NOMO-1 treated with dmso at 0.1 percent for 144 hours (cell line): ENCODE measurements at regions not wholly inside any gene's neighbourhood (a gene's known extent, or its start where the extent isn't known, plus 50 kb on each side); places are given as distances from the start of the nearest gene placed in this dataset.
"Not testable (repeated sequence)": the region's sequence is repeated elsewhere in the genome, so short reads cannot be mapped to it uniquely, and the experiment has no call there.

Experiments
- DNase-seq: peaks from one replicate; lab custom pipeline; 2025; ENCODE audit not compliant: unreplicated experiment; lab: John Stamatoyannopoulos, UW

DNA sequence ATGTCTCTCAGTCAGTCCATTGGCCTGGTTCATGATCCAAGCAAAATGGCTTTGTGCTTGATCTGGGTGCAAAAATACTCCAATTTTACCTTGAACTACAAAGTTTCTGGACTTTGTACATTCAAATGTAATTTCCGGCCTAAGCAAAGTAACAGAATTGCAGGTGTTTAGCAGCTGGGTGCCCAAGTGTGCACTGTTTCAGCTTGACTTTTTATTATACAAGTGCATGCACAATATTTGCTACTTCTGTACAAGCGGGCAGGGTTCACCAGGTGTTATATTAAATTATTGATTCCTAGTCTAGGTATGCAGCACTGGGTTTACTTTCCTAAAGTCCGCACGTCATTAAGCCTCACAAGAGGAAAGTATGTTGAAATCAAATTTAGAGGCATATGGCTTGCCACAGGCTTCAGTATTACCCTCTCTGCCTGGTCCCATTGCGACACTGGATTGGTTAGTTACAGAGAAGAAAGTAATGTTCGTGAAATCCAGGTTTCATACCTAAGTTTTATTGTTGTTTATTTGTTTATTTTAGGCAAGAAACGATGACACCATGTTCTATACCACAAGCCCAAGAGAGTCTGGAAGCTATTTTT, 376.9 kb upstream of the CTSO start:
- DNase-seq, result no peak

DNA sequence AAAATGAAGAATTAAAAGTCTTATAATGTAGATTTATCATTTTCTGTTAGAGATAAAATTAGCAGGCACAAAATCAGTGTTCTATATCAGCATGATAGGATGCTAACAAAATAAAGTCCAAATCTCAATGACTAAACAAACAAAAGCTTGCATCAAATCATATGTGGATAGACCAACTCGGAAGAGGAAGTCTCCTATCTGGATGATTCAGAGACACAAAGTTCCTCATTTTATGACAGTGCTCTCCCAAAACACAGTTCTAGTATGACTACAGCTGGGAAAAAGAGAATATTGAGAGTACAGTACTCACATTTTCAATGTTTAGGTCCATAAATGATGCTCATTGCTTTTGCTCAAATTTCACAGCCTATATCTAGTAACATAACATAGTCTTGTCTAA, 376.1 kb upstream of the CTSO start:
- DNase-seq, result peak; percentile 6

DNA sequence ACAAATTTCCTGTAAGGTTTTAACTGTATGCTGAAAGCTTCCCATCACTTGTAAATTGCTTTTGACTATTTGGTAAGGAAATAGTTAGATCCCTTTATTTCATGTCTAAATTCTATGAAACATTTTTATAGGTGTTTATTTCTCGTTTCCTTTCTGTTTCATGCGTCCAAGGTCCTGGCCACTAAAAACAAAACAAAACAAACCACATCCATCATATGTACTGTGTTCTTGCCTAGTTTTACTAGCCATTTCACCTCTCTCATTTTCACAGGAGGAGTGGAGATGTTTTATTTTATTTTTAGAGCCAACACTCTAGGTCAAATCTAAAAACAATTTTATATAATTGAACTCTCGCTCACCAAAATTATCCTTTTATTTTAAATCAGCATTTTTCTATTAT, 375.2 kb upstream of the CTSO start:
- DNase-seq, result no peak

DNA sequence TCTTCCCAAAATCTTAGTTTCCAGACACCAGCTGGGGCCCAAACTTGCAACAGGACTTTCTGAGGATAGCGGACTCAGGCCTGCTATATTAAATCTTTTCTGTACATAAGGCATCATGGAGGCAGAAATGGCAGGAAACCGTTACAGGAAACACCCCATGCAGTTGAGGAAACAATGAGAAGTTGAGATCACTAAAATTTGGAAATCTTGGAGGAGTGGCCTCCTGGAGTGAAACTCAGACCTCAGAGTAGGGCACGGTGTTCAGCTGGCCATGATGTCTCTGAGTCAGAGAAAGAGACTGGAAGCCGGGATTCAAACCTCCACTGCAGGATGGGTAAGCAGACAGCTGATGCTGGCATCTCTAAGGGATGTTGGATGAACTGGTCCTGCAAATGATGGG, 372.6 kb upstream of the CTSO start:
- DNase-seq, result no peak

DNA sequence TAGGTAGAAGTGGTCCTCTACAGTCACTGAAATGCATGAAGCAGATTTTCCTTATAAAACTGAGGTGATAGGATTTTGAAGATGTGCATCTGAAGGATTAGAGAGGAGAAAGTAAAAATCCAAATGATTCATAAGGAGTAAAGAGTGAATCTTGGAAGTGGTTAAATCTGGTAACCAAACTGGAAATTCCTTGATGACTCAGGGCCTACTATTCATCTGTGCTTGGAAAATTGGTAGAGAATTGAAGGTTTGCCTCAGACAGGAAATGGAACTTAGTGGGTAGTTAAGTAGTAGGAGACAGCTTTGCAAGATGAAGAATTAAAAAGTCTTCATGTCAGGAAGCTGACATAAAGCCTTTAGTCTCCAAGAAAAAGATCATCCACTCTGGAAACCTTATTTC, 368.9 kb upstream of the CTSO start:
- no peak for DNase-seq

DNA sequence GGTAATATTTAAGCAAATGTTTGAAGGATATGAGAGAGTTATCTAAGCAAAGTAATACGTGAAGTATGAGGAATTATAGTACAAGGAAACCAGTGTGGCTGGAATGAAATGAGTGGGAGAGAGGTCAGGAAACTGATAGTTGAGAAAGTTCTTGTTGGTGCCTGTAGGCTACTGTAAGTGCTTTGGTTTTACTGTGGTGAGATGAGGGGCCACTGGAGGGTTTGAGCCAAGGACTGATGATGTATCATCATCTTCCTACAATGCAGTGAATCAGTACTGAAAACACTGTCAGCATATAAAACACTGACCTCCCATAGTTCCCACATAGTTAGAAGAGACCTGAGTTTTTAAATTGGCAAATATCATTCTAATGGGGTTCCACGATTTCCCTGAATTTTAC, 367.5 kb upstream of the CTSO start:
- no peak for DNase-seq

DNA sequence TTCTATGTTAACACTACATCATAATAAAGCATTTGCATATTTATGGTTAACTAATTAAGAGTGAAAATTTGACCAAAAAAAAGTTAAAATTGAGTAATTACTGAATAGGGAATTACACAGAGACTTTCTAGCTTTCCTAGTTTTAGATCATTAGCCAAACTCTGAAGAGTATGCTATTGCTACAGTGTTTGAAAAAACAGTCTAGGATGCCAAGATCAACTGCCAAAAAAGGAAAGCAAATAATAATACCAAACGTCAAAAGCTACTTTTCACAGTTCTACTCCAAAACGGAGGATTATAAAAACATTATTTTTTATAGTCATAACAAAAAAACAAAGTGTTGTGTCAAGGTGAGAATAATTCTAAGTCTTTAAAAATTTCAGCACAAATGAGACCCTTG, 359.8 kb upstream of the CTSO start:
- DNase-seq, result no peak

DNA sequence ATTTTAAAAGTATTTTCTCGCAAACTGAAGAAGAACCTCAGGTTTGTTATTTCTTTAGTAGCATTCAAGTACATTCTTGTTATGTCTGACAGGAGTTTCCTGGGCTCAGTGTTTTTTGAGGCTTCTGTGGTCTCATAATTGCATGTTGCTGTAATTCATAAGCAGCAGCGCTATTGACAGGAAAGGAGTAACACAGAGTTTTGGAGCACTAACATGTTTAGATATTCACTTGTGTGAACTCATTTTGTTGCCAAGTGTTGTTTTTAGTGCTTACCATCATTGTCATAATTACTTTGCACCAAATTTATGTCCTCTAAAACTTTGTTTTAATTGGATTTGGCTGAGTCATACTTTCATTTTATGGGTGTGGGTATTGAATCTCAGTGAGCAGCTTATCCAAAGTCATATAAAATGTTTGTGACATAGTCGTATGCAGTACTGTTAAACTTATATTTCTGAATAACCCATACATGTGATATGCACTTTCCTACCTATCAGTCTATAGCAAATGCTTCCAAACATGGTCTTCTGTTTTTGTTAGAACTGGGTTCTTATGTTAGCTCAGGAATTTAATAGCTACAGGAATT, 358.7 kb upstream of the CTSO start:
- DNase-seq, result no peak

DNA sequence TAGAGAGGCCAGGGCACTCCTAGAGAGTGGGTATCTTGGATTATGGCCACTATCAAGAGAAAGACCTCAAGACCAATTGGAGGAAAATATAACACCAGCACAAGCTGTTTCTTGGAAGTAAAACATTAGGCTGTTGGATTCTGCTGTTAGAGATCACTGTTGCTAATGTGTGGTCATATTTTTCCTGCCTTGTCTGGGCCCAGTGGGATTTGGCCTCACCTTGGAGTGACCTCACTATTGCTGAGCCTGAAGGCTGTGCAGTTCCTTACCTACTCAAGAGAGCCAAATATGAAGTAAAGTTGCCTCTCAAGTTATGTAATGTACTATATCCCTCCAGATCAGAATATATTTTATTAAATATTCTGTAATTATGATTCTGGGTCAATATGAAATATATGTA, 355.4 kb upstream of the CTSO start:
- DNase-seq, result no peak

DNA sequence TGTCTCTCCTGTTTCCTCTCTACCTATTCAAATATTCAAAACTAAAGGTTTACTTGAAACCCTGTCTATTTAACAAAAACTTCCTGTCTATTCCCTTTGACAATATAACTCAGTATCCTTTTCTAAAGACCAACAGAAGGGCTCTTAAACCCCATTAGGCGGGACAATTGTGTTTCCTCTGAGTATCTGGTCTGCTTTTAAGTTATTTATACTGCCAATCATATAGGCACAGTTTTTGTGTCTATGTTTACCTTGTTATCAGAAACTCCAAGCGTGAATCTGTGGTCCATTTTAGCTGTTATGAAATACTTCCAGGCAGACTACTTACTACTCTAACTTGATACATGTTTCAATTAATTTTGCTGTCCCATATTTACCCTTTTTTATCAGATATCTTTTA, 350.0 kb upstream of the CTSO start:
- no peak for DNase-seq

DNA sequence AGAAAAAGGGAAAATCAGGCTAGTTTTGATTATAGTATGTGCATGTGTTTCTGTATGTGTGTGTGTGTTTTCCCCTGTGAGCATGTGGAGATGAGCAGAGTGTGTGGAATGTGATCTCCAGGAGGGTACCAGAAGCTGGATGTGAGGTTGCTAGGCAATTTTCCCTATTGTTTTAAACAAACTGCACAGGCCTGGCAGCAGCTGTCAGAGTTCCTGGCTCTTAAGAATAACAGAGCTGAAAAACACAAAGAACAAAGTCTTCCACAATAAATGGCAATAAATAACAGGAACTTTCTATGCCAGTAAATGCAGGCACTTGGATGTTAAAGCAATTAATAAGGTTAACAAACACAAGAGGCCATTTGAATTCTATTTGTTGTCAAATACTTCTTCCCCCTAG, 344.6 kb upstream of the CTSO start:
- no peak for DNase-seq

DNA sequence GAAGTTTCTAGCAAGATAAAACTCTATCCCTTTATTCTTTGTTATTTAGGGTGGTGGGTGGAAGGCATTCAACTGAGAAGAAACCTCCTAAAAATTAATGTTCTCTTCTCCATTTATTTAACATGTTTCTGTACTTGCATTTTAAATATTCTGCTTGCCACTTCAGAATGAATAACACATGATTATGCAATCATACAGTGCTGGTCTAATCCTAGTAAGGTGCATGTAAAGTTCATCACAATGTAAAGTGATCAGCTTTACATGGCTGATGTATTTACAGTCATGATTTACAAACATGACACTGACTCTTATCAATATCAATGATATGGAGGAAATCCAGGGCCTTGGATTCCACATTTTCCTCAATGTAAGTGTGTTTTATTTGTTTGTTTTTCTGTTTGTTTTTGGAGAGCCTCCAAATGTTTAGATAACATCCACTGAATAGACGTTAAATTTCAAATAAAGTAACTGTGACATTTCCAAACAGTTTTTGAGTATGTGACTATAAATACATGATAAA, 342.1 kb upstream of the CTSO start:
- DNase-seq, result no peak

DNA sequence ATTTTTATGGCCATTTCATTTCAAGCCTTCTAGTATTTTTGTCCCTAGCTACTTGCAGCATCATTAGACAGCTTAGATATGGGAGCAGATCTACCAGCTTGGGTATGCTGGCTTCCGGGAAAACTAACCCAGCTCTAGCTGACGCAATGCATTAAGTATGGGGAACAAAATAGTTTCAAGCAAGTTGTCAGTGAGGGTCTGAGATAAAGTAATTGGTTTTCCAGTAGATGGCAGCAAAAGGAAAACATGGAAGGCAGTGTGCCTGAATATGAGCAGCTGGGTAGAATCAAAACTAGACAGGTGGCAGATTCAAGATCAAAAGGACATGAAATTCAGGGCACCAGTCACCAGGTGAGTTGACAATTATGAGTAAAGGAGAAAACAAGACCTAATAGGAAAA, 340.9 kb upstream of the CTSO start:
- no peak for DNase-seq

DNA sequence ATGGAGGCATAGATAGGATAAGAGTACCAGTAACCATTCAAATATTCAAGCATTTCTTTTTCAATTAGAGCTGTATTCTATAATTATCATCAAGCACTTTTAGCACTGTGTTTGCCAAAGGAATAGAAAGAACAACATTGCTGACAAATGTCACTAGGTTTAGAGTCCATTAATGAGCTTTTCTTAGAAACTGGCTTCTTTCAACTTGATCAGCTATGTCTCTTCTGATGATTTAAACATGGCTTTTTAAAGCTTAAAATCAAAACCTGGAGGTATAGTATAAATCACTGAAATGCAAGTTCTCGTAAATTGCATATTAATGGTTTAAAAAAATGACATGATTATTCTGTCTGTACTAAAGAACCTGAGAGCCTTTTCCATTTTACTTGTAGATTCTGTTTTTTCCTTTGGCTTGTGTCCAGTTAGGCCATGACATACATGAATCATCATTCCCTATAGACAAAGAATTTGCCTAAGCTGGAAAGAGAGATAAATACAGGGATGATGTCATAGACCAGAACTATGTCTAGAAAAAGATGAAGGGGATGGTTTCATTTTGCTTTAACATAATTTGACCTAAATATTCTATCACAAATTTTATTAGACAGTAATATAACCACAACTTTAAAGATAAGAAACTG, 340.1 kb upstream of the CTSO start:
- DNase-seq, result no peak

DNA sequence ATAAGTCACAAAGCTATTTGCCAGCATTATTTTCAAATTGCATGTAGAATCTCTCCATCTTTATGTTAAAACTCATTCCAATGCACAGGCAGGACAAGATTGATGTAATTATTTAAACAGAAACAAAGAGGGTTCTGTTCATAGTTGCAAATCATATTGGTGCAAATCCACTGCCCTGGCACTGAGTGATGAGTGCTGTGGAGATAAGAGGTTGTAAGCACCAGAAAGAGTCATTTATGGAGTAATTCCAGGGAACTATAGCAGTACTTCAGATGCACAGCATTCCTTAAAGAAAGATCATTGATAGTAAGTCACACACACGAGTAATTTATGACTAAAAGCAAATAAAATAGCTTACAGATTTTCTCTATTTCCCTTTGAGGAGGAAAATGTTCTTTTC, 337.7 kb upstream of the CTSO start:
- no peak for DNase-seq

DNA sequence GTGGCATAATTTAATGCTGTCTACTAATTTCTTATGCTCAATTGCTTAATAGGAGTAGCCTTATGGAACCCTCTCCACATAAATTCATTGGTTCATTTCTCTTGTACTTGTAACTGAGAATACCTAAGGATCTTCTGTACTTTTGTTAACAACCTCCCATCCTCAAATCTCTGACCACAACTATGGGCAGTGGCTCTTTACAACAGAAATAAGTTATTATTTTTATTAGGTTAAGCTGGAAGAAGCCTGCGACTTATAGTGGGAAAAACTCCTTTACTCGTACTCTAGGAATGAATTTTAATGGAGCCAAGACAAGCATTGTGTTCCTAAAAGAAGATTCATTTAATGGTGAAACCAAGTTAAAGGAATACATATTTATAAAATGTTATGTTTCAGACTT, 337.1 kb upstream of the CTSO start:
- no peak for DNase-seq

DNA sequence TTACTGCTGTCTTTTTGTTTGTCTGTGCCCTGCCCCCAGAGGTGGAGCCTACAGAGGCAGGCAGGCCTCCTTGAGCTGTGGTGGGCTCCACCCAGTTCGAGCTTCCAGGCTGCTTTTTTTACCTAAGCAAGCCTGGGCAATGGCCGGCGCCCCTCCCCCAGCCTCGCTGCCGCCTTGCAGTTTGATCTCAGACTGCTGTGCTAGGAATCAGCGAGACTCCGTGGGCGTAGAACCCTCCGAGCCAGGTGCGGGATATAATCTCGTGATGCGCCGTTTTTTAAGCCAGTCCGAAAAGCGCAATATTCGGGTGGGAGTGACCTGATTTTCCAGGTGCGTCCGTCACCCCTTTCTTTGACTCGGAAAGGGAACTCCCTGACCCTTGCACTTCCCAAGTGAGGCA, 336.4 kb upstream of the CTSO start:
- DNase-seq, result not testable (repeated sequence)

DNA sequence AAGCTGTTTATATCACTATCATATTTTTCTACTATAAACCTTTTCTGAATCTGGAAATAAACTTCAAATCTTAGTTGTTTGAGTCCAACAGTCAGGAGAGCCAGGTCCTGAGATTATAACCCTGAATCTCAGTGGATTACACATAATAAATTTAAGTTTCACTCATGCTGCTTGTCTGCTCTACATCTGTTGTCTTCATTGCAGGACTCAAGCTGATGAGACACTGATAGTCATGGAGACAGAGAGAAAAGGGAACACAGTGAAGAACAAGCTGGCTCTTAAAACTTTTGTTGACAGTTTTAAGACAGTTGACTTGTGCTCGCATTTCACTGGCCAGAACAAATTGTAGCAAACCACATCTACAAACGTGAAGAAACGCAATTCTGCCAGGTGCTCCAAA, 327.0 kb upstream of the CTSO start:
- no peak for DNase-seq

DNA sequence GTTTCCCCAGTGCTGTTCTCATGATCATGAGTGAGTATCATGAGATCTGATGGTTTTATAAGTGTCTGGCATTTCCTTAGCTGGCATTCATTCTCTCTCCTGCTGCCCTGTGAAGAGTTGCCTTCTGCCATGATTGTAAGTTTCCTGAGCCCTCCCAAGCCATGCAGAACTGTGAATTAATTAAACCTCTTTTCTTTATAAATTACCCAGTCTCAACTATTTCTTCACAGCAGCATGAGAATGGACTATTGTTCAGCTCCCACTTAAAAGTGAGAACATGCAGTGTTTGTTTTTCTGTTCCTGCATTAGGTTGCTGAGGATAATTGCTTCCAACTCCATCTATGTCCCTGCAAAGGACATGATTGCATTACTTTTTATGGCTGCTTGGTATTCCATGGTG, 311.7 kb upstream of the CTSO start:
- no peak for DNase-seq

DNA sequence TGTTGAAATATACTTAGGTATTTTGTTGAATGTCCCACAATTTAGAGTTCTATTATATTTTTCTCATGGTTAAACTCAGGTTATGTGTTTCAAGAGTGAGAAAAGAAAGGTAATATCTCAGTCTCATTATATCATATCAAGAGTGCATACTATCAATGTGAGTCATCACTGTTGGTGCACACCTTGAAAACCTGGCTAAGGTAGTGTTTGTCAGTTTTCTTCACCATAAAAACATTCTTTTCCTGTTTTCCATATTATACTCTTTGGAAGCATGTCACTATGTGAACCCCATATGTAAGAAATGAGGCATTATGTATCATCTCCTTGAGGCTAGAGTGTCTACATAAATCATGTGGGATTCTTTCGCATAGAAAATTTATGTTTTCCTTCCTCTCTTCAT, 307.6 kb upstream of the CTSO start:
- DNase-seq, result no peak

DNA sequence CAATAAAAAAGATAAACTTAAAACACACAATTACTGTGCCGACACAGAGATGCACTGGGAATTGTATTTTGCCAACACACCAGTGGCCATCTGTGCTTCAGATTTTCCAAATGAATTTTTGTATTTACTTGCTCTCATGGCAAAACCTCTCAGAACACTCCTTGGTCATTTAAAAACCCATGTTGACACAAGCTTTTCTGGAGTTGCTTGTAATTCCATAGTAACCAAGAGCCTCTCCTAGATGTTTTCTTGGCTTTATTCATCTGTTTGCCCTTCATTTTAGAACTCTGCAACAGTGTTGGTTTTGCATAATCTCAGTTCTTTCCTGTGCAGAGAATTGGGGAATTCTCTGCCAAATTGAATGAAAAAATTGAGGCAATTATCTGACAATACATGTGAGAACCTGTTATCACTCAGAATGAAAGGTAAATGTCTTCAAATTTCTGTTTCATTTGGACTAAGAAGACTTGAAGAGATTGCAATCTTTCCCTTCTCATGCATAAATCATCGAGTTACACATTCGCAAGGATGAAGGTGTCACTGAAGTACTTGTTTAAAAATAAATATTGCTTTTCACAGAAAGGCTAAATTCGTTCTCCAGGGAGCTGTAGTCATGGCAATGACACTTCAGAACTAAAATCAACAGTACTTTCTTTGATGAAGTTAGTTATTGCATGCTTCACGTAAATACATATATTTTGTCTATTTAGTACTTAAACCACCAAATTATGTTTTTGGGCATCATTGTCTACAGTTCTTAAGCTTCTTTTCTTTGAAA, 301.8 kb upstream of the CTSO start:
- DNase-seq, result no peak

DNA sequence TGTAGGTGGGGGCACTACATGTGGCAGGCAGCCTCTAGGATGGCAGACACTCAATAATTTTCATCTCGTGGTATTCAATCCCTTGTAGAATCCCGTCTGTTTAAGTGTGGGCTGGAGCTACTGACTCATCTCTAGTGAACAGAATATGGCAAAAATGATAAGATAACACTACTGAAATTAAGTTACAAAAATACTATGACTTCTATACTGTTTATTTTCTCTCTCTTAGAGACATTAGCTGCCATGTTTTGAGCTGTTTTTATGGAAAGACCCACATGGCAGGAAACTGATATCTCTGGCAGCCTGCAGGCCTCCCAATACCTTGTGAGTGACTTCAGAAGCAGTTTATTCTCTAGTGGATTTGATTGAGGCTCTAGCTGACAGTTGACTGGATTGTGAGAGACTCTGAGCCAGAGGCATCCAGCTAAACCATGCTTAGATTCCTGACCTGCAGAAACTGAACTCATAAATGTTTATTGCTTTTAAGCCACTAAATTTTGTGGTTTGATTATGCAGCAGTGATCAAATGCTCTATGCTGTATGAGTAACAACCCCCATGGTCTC, 298.8 kb upstream of the CTSO start:
- no peak for DNase-seq
